GM12872 (cell line): ENCODE measurements at regions not wholly inside any gene's neighbourhood (a gene's known extent, or its start where the extent isn't known, plus 50 kb on each side); places are given as distances from the start of the nearest gene placed in this dataset.

Experiments
- CTCF ChIP-seq: IDR thresholded peaks from 3 replicates; pipeline ENCODE4 v1.5.1; 2011; ENCODE audit warnings: low read depth, mild to moderate bottlenecking, low read length, moderate library complexity; ENCODE audit not compliant: insufficient read depth

- TF ChIP-seq CTCF: no peak
Observed at GRCh38 chr2:212914392-212914791, 237.0 kb downstream of the IKZF2 start.

- no peak for TF ChIP-seq CTCF
Observed at GRCh38 chr2:212913640-212914306, 237.6 kb downstream of the IKZF2 start.

GRCh38 chr2:212912445-212913103 is 238.8 kb downstream of the IKZF2 start:
- TF ChIP-seq CTCF: no peak

GRCh38 chr2:212911011-212911410 is 240.4 kb downstream of the IKZF2 start:
- TF ChIP-seq CTCF: no peak

GRCh38 chr2:212908682-212909435 is 242.6 kb downstream of the IKZF2 start:
- no peak for TF ChIP-seq CTCF

GRCh38 chr2:212908031-212908430 is 243.4 kb downstream of the IKZF2 start:
- TF ChIP-seq CTCF: no peak

- no peak for TF ChIP-seq CTCF
Observed at GRCh38 chr2:212906620-212907019, 244.8 kb downstream of the IKZF2 start.
